ENCODE measurements at regions not wholly inside any gene's neighbourhood (a gene's known extent, or its start where the extent isn't known, plus 50 kb on each side); places are given as distances from the start of the nearest gene placed in this dataset.
A peak's percentile ranks its signal among the peaks of the same experiment; 100 is the strongest.
"Not testable (repeated sequence)": the region's sequence is repeated elsewhere in the genome, so short reads cannot be mapped to it uniquely, and the experiment has no call there.

DNA sequence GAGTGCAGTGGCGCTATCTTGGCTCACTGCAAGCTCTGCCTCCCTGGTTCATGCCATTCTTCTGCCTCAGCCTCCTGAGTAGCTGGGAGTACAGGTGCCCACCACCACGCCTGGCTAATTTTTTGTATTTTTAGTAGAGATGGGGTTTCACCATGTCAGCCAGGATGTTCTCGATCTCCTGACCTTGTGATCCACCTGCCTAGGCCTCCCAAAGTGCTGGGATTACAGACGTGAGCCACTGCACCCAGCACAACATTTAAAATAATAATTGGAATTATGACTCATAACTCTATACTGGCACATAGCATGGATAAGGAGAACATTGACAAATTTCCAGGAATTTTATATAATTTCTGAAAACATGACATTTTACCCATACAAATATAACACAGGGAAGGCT lies 54.2 kb downstream of the DBET start:
- 36 to 42% methylated on average over 4 of the region's 4 CpGs for WGBS, 2 donors
- intact Hi-C loops (cut with DNase I): not testable (repeated sequence)

DNA sequence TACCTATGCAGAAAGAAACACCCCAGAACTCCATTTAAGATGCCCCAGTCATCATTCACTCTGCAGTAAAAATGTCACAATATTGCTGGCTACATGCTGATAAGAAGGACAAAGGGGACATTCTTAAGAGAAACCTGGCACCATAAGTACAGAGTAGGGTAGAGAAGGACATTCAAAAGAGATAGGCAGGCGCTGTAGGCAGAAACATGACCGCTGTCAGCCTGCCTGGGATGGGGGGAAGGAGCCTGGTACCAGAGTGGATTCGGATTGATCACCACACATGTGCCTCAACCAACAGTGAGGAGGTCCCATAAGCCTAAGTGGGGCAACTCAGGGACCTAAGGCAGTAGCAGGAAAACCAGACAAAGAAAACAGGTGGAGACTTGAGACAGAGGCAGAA lies 54.1 kb upstream of the DUX4 start:
- H3K4me3 ChIP-seq; H3K4me1 ChIP-seq; H3K27ac ChIP-seq; H3K27me3 ChIP-seq; intact Hi-C loops (cut with DNase I); H3K9me3 ChIP-seq; H3K36me3 ChIP-seq; DNase-seq: not testable (repeated sequence)
- 45 to 60% methylated on average over 3 of the region's 3 CpGs for WGBS, 2 donors

More for the DNA sequence above, 54.2 kb downstream of the DBET start:
- not testable (repeated sequence) for H3K4me3 ChIP-seq, H3K4me1 ChIP-seq, H3K27me3 ChIP-seq, H3K36me3 ChIP-seq, H3K9me3 ChIP-seq, H3K27ac ChIP-seq, DNase-seq

DNA sequence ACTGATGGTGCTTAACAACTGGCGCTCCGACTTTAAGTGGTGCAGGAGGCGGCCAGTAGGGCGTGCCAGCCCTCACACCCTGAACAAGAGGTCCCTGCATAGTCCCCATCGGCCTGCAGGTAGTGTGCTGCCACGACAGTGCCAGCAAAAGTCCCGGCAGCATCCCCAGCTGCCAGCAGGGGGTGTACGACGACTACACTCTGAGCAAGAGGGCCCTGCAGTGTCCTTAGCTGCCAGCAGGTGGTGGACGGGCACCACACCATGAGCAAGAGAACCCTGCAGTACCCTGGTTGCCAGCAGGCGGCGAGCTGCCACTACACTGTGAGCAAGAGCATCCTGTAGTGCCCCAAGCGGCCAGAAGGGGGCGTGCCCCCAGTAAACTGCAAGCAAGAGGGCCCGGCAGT lies 53.5 kb upstream of the DUX4 start:
- TF ChIP-seq, protein P1, sequence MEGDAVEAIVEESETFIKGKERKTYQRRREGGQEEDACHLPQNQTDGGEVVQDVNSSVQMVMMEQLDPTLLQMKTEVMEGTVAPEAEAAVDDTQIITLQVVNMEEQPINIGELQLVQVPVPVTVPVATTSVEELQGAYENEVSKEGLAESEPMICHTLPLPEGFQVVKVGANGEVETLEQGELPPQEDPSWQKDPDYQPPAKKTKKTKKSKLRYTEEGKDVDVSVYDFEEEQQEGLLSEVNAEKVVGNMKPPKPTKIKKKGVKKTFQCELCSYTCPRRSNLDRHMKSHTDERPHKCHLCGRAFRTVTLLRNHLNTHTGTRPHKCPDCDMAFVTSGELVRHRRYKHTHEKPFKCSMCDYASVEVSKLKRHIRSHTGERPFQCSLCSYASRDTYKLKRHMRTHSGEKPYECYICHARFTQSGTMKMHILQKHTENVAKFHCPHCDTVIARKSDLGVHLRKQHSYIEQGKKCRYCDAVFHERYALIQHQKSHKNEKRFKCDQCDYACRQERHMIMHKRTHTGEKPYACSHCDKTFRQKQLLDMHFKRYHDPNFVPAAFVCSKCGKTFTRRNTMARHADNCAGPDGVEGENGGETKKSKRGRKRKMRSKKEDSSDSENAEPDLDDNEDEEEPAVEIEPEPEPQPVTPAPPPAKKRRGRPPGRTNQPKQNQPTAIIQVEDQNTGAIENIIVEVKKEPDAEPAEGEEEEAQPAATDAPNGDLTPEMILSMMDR (IDR thresholded peaks at IDR 0.05): peak in 1 of 6 experiments; percentile 29
- H3K27ac ChIP-seq; H3K27me3 ChIP-seq; H3K4me3 ChIP-seq; H3K4me1 ChIP-seq; H3K9me3 ChIP-seq; H3K36me3 ChIP-seq; intact Hi-C loops (cut with DNase I); DNase-seq: not testable (repeated sequence)
- WGBS, 2 donors: 60% methylated on average over 4 of the region's 15 CpGs; no CpG with 5 or more reads in 1 of the 2 donors

DNA sequence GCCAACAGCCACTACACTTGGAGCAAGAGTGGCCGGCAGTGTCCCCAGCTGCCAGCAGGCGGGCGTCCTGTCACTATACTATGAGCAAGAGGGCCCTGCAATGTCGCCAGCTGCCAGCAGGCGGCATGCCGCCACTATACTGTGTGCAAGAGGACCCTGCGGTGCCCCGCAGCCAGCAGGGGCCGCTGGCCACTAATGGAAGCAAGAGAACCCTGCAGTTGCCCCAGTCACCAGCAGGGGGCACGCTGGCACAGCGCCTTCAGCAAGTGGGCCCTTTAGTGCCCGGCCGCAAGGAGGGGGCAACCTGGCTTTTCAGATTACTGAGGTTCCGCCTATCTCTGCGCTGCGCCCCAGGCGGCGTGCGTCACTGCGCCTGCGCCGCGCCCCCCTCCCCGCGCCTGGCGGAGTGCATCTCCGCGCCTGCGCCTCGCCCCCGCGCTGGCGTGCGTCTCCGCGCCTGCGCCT lies 53.0 kb upstream of the DUX4 start:
- TF ChIP-seq, protein P1 (IDR thresholded peaks at IDR 0.05): peak in 1 of 6 experiments; percentile 2
- intact Hi-C loops (cut with DNase I); H3K4me1 ChIP-seq; DNase-seq; H3K9me3 ChIP-seq; H3K4me3 ChIP-seq; H3K27ac ChIP-seq; H3K27me3 ChIP-seq; H3K36me3 ChIP-seq: not testable (repeated sequence)
- no CpG with 5 or more reads among the region's 37 CpGs for WGBS, 2 donors

DNA sequence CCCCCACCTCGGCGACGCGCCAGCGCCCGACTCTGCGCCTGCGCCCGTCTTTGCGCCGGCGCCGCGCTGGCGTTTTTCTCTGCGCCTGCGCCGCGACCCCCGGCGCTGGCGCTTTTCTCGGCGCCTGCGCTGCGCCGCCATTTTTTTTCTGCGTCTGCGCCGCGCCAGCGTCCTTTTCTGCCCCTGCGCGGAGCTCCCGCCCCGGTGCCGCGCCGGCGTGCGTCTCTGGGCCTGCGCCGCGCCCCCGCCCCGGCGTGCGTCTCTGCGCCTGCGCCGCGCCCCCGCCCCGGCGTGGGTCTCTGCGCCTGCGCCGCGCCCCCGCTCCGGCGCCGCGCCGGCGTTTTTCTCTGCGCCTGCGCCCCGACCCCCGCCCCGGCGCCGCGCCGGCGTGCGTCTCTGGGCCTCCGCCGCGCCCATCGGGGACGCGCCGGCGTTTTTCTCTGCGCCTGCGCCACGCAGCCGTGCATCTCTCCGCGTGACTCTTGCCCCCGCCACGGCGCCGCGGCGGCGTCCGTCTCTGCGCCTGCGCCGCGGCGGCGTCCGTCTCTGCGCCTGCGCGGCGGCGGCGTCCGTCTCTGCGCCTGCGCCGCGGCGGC lies 52.4 kb upstream of the DUX4 start:
- 78 to 87% methylated on average over 17 to 87 of the region's 118 CpGs for WGBS, 2 donors
- H3K27me3 ChIP-seq; H3K4me1 ChIP-seq; H3K9me3 ChIP-seq; H3K4me3 ChIP-seq; H3K27ac ChIP-seq; intact Hi-C loops (cut with DNase I); H3K36me3 ChIP-seq; DNase-seq: not testable (repeated sequence)

DNA sequence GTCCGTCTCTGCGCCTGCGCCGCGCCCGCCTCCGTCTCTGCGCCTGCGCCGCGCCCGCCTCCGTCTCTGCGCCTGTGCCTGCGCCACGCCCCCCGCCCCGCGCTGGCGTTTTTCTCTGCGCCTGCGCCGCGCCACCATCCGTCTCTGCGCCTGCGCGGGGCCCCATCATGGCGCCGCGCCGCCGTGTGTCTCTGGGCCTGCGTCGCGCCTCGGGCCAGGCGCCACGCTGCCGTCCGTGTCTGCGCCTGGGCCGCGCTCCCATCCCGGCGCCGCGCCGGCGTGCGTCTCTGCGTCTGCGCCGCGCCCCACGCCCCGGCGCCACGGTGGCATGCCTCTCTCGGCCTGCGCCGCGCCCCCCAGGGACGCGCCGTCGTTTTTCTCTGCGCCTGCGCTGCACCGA lies 51.8 kb upstream of the DUX4 start:
- intact Hi-C loops (cut with DNase I): no loop called here
- H3K9me3 ChIP-seq: no peaks in the 10 kb centered on the region
- no peak overlapping the region for H3K27ac ChIP-seq
- no peak overlapping the region for H3K4me3 ChIP-seq
- H3K27me3 ChIP-seq: no peaks in the 10 kb centered on the region
- TF ChIP-seq, protein P1 (IDR thresholded peaks at IDR 0.05): no peak
- TF ChIP-seq POLR2A (IDR thresholded peaks at IDR 0.05): no peak
- no peaks in the 10 kb centered on the region for H3K4me1 ChIP-seq
- 79 to 84% methylated on average over 39 to 69 of the region's 70 CpGs for WGBS, 2 donors
- DNase-seq: no peak
- H3K36me3 ChIP-seq: no peaks in the 10 kb centered on the region

DNA sequence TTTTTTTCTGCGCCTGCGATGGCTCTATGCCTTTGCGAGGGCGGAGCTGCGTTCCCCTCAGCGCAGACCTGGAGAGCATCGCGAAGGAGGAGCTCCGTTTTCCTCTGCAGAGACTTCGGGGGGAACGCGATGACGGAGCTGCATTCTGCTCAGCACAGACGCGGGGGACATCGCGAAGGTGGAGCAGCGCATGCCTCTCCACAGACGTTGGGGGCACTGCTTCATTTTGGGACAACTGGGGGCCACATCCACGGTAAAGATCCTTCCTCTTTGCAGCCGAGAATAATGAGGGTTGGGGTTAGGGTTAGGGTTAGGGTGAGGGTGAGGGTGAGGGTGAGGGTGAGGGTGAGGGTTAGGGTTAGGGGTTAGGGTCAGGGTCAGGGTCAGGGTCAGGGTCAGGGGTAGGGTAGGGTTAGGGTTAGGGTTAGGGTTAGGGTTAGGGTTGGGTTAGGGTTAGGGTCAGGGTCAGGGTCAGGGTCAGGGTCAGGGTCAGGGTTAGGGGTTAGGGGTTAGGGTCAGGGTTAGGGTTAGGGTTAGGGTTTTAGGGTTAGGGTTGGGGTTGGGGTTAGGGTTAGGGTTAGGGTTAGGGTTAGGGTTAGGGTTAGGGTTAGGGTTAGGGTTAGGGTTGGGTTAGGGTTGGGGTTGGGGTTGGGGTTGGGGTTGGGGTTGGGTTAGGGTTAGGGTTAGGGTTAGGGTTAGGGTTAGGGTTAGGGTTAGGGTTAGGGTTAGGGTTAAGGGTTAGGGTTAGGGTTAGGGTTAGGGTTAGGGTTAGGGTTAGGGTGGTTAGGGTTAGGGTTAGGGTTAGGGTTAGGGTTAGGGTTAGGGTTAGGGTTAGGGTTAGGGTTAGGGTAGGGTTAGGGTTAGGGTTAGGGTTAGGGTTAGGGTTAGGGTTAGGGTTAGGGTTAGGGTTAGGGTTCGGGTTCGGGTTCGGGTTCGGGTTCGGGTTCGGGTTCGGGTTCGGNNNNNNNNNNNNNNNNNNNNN lies 51.1 kb upstream of the DUX4 start:
- DNase-seq; H3K9me3 ChIP-seq; H3K4me1 ChIP-seq; H3K36me3 ChIP-seq; H3K27ac ChIP-seq; H3K4me3 ChIP-seq; H3K27me3 ChIP-seq; intact Hi-C loops (cut with DNase I): not testable (repeated sequence)
- 82 to 100% methylated on average over 2 to 19 of the region's 29 CpGs for WGBS, 2 donors
